HG03103 (cell line): ENCODE measurements at regions not wholly inside any gene's neighbourhood (a gene's known extent, or its start where the extent isn't known, plus 50 kb on each side); places are given as distances from the start of the nearest gene placed in this dataset.
"Not testable (repeated sequence)": the region's sequence is repeated elsewhere in the genome, so short reads cannot be mapped to it uniquely, and the experiment has no call there.

Experiments used
- ATAC-seq: cut with Tn5 transposase; IDR thresholded peaks from one replicate; pipeline ENCODE4 v1.9.1; 2021; ENCODE audit warnings: low read depth; ENCODE audit not compliant: unreplicated experiment

GRCh38 chr14:40414386-40414785 lies 982.2 kb upstream of the FBXO33 start:
- ATAC-seq = no peak

DNA sequence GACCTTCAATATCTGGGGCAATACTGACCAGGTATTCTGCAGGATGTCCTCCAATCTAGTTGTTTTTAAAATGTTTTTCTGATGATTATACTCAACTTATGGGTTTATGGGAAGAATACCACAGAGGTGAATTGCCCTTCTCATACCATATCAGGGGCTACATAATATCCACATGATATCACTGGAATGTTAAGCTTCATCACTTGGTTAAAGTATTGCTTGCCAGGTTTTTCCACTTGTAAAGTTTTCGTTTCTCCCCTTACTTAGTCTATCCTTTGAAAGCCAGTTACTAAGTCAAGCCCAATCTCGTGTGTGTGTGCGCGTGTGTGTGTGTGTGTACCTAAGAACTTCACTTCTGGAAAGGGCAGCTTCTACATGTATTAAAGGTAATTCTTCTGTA lies 980.9 kb upstream of the FBXO33 start:
- no peak for ATAC-seq

GRCh38 chr14:40410708-40411107 lies 978.5 kb upstream of the FBXO33 start:
- no peak for ATAC-seq

GRCh38 chr14:40402957-40403356 lies 970.7 kb upstream of the FBXO33 start:
- ATAC-seq = no peak

- ATAC-seq = no peak
Observed at GRCh38 chr14:40398981-40399380, 966.7 kb upstream of the FBXO33 start.

GRCh38 chr14:40394634-40395340 lies 962.6 kb upstream of the FBXO33 start:
- no peak for ATAC-seq

DNA sequence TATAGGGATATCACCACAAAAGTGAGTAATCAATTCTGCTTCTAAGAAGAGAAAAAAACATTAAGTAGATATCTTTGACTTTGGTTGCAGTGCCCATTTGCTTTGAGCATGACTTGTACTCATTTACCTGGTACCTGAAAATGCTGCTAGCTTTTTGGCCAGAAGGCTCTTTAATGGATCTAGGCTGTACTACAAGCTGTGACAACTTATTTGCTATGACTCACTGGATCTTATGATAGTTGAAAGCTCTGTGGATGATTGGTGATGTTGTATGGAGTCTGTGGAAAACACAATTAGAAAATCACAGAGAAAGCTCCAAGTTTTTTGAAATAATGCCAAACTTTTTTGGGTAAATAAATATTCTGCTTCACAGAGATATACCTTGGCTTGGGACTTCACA lies 960.9 kb upstream of the FBXO33 start:
- ATAC-seq = no peak

GRCh38 chr14:40386433-40386832 lies 954.2 kb upstream of the FBXO33 start:
- no peak for ATAC-seq

DNA sequence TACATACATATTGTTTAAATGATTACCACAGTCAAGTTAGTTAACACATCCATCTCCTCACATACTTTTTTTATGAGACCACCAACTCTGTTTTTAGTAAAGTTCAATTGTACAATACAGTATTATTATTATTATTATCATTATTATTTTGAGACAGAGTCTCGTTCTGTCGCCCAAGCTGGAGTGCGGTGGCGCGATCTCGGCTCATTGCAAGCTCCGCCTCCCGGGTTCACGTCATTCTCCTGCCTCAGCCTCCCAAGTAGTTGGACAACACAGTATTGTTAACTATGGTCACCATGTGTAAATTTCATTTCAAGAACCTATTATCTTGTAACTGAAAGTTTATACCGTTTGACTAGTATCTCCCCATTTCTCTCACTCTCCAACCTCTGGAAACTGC lies 942.0 kb upstream of the FBXO33 start:
- no peak for ATAC-seq

DNA sequence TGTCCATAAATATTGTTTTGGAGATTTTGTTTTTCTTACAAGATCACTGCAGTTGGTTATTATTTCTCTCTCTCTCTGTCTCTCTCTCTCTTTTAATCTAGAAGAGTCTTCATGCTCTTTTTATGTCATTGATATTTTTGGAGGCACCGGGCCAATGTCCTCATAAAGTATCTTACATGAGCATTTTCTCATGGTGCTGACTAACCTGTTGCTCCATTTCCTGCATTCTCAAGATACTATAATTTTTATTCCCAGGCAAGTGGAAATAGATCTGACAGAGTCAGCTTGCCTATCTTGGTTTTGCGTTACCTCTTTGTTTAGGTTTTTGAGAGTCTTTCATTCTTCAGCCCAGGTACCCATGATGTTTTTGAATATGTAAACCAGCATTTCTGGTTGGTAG lies 938.8 kb upstream of the FBXO33 start:
- ATAC-seq = no peak

GRCh38 chr14:40368314-40368713 lies 936.1 kb upstream of the FBXO33 start:
- no peak for ATAC-seq

DNA sequence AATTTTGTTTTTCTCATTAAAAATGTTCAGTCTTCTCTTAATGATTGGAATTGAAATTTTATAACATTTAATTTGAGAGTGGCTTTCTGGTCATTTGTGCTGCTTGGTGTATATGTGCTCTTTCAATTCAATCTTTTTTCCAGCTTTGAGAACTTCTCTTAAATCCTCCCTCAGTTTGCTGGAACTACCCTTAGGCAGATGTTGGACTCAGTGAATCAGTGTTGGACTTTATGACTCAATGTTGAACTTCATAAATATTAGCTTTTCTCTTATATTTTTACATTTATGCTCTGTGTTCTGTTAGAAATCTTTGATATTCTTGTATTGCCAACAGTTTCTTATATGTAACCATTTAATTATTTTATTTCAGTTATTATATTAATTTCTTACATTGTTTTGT lies 935.5 kb upstream of the FBXO33 start:
- ATAC-seq = no peak

- ATAC-seq = no peak
Observed at GRCh38 chr14:40365305-40365704, 933.1 kb upstream of the FBXO33 start.

DNA sequence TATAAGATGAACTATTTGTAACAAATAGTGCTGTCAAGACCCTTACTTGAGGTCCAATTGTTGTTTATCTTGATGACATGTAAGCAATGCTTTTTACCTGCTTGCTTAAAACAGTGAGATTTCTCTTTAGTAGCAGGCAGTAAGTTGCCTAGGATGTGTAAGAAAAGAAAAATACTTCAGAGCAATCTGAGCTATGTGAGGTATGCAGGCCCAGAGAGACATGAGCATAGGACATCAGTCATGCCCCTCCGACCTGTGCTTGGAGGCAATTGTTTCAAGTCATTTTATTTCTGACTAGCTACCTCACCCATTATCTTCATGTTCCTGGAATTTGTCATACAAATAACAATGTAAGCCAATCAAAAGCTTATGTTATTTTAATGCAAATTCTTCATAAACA lies 930.6 kb upstream of the FBXO33 start:
- ATAC-seq = no peak

DNA sequence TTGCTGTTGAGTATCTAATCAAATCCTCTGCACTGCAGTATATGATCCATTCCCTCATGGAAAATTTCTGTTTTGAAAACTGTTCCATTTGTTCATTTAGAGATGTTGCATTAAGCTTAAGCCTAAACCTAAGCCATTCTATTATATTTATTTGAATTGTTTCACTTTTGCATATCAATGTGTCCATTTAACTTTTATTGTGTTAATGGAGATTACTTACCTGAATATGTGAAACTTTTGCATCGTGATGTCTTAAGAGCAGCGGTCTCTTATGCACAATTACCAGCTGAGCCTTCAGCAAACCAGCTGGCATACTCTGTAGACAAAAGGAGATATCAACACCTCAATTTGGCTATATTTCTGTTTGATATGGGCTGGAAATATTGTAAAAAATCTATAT lies 922.5 kb upstream of the FBXO33 start:
- ATAC-seq = no peak

DNA sequence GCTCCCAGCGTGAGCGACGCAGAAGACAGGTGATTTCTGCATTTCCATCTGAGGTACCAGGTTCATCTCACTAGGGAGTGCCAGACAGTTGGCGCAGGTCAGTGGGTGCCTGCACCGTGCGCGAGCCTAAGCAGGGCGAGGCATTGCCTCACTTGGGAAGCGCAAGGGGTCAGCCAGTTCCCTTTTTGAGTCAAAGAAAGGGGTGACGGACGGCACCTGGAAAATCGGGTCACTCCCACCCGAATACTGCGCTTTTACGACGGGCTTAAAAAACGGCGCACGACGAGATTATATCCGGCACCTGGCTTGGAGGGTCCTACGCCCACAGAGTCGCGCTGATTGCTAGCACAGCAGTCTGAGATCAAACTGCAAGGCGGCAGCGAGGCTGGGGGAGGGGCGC lies 915.9 kb upstream of the FBXO33 start:
- ATAC-seq = not testable (repeated sequence)

DNA sequence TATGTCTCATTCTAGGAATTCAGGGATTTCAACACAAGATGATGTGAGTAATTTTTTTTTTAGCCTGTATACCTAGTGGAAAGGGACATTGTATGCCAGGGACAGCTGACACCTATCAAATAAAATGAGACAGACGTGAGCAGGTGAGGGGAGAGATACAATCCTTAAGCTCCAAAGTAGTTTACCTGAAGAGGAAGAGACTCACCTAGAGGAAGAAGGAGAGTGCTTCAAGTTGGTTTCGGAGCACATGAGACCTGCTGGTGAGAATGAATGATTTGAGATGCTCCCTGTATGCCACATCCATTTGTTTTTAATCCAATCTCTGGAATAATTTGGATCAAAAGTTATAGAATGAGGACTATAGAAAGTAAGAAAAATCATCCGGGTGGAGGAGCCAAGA lies 915.4 kb upstream of the FBXO33 start:
- ATAC-seq = no peak

DNA sequence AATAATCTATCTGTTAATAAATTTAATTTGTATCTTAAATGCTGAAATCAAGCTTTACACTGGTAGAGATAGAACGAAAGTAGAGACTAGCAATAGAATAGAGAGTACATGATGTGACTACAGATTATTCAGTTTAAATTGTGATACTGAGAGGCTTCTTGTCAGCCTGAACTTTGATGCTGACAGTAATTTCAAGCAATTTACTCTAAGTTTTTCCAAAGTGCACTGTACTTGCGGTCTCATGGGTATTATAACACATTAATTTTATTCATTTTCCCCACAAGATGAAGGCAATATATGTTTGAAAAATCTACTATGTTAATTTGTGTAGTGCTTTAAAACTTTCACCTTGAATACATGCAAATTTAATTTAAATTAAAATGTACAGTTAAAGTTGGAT lies 914.0 kb upstream of the FBXO33 start:
- no peak for ATAC-seq

GRCh38 chr14:40345334-40345733 lies 913.1 kb upstream of the FBXO33 start:
- ATAC-seq = no peak

DNA sequence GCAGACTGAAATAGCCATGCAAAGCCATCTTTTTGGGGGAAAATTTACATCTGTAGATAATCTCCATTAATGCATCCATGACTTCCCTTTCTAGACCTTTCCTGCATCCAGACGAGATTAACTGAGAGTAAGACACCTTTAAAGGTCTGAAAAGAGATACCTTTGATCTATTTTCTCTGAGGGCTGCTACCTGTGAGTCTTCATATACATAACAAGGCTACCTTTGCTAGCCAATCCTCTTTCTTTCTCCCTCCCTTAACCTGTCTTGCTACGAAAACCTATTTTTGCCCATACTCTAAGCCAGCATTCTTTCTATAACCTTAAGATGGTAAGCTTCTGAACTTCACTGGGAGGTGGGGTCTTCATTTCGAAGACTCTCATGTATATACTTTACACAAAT lies 908.5 kb upstream of the FBXO33 start:
- no peak for ATAC-seq

- no peak for ATAC-seq
Observed at GRCh38 chr14:40336846-40337245, 904.6 kb upstream of the FBXO33 start.

DNA sequence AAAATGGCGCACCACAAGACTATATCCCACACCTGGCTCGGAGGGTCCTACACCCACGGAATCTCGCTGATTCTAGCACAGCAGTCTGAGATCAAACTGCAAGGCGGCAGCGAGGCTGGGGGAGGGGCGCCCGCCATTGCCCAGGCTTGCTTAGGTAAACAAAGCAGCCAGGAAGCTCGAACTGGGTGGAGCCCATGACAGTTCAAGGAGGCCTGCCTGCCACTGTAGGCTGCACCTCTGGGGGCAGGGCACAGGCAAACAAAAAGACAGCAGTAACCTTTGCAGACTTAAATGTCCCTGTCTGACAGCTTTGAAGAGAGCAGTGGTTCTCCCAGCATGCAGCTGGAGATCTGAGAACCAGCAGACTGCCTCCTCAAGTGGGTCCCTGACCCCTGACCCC lies 894.3 kb upstream of the FBXO33 start:
- ATAC-seq = not testable (repeated sequence)

- no peak for ATAC-seq
Observed at GRCh38 chr14:40318211-40318719, 886.0 kb upstream of the FBXO33 start.
